SK-N-SH (cell line): ENCODE measurements at regions not wholly inside any gene's neighbourhood (a gene's known extent, or its start where the extent isn't known, plus 50 kb on each side); places are given as distances from the start of the nearest gene placed in this dataset.

ENCODE experiments used
- CTCF ChIP-seq: fragments of 200-600 bp; sonication (generic); IDR thresholded peaks from 2 replicates; pipeline ENCODE4 v1.6.1; 2017; ENCODE audit warnings: antibody characterized with exemption, mild to moderate bottlenecking, moderate library complexity
- EP300 ChIP-seq, 2 experiments: IDR thresholded peaks; 2 replicates each; pipeline versions ENCODE4 v1.4.0 to v1.6.1; 2012; ENCODE audit warnings: borderline replicate concordance in 1 of 2, low read depth in 1 of 2, low read length in 1 of 2
- MAX ChIP-seq: IDR thresholded peaks from 2 replicates; pipeline ENCODE4 v1.4.0; 2012; ENCODE audit warnings: low read depth
- MEF2A ChIP-seq: IDR thresholded peaks from 2 replicates; pipeline ENCODE4 v1.4.0; 2012; ENCODE audit warnings: low read depth, borderline replicate concordance
- POLR2AphosphoS5 ChIP-seq: IDR thresholded peaks from 2 replicates; pipeline ENCODE4 v1.6.1; 2012; ENCODE audit warnings: low read depth, low read length
- RFX5 ChIP-seq: IDR thresholded peaks from 2 replicates; pipeline ENCODE4 v1.6.1; 2012; ENCODE audit warnings: mild to moderate bottlenecking, improper control_type of control experiment, low read length
- SMC3 ChIP-seq: IDR thresholded peaks from 2 replicates; pipeline ENCODE4 v1.6.1; 2012; ENCODE audit warnings: low read depth, low read length, improper control_type of control experiment
- YY1 ChIP-seq: IDR thresholded peaks from 2 replicates; pipeline ENCODE4 v1.4.0; 2012; ENCODE audit warnings: low read depth, mild to moderate bottlenecking

- TF ChIP-seq RFX5 (no peak), MAX (no peak), YY1 (no peak), CTCF (no peak), SMC3 (no peak), MEF2A (no peak), POLR2AphosphoS5 (no peak), EP300 (IDR thresholded peaks at IDR 0.05; ENCODE audit: borderline replicate concordance in 1 of 2, low read depth in 1 of 2, low read length in 1 of 2) (no peak)
These were observed 92.4 kb upstream of the HES1 start for GRCh38 chr3:194043516-194043915.
